HepG2 (cell line): ENCODE measurements at regions not wholly inside any gene's neighbourhood (a gene's known extent, or its start where the extent isn't known, plus 50 kb on each side); places are given as distances from the start of the nearest gene placed in this dataset.

Source experiments
- BCL6 ChIP-seq: IDR thresholded peaks from 2 replicates; pipeline ENCODE4 v1.6.1; 2016; ENCODE audit warnings: missing genetic modification reagents, missing compliant biosample characterization
- CTCF ChIP-seq: sonication (generic); formaldehyde crosslinking; IDR thresholded peaks from 2 replicates; pipeline ENCODE4 v1.5.0; 2020; ENCODE audit warnings: mild to moderate bottlenecking, missing genetic modification reagents, moderate library complexity
- DNMT1 ChIP-seq: sonication (generic); formaldehyde crosslinking; IDR thresholded peaks from 2 replicates; pipeline ENCODE4 v1.5.1; 2020; ENCODE audit warnings: mild to moderate bottlenecking, missing genetic modification reagents
- WIZ ChIP-seq: sonication (generic); formaldehyde crosslinking; IDR thresholded peaks from 2 replicates; pipeline ENCODE4 v1.5.1; 2020; ENCODE audit warnings: mild to moderate bottlenecking, missing genetic modification reagents

GRCh38 chr6:155684416-155685196 is 229.0 kb upstream of the NOX3 start:
- TF ChIP-seq WIZ (CRISPR knock-in tag) (no peak), CTCF (CRISPR knock-in tag) (no peak), DNMT1 (CRISPR knock-in tag) (no peak), BCL6 (no peak)
